Smooth muscle cell (in vitro differentiated cells): ENCODE measurements at regions not wholly inside any gene's neighbourhood (a gene's known extent, or its start where the extent isn't known, plus 50 kb on each side); places are given as distances from the start of the nearest gene placed in this dataset.

Experiments used
- DNase-seq: peaks from one replicate; lab custom pipeline; 2025; ENCODE audit not compliant: unreplicated experiment; lab: John Stamatoyannopoulos, UW
- H2AFZ ChIP-seq: fragments of 200-600 bp; sonication (generic); 2 replicates; pipeline ENCODE4 v1.6.0; 2016; ENCODE audit warnings: antibody characterized with exemption, low read depth, mild to moderate bottlenecking
- H3F3A ChIP-seq: fragments of 200-600 bp; sonication (generic); 2 replicates; pipeline ENCODE4 v1.6.0; 2017; ENCODE audit warnings: antibody characterized with exemption, low read depth
- H3K27ac ChIP-seq: fragments of 200-600 bp; sonication (generic); 2 replicates; pipeline ENCODE4 v1.5.1; 2016; ENCODE audit warnings: low read depth, mild to moderate bottlenecking
- H3K27me3 ChIP-seq: fragments of 200-600 bp; sonication (generic); 2 replicates; pipeline ENCODE4 v1.6.1; 2016; ENCODE audit warnings: low read depth, mild to moderate bottlenecking
- H3K36me3 ChIP-seq: fragments of 200-600 bp; sonication (generic); 2 replicates; pipeline ENCODE4 v1.5.1; 2016; ENCODE audit warnings: low read depth
- H3K4me1 ChIP-seq: fragments of 200-600 bp; sonication (generic); 2 replicates; pipeline ENCODE4 v1.5.1; 2016; ENCODE audit warnings: low read depth
- H3K4me2 ChIP-seq: fragments of 200-600 bp; sonication (generic); 2 replicates; pipeline ENCODE4 v1.6.0; 2016; ENCODE audit warnings: mild to moderate bottlenecking
- H3K4me3 ChIP-seq: fragments of 200-600 bp; sonication (generic); 2 replicates; pipeline ENCODE4 v1.5.1; 2016; ENCODE audit warnings: mild to moderate bottlenecking
- H3K79me2 ChIP-seq: fragments of 200-600 bp; sonication (generic); 2 replicates; pipeline ENCODE4 v1.6.0; 2016; ENCODE audit warnings: low read depth, mild to moderate bottlenecking
- H3K9ac ChIP-seq: fragments of 200-600 bp; sonication (generic); 2 replicates; pipeline ENCODE4 v1.6.0; 2016; ENCODE audit warnings: low read depth
- H3K9me3 ChIP-seq: fragments of 200-600 bp; sonication (generic); replicated peaks from 2 replicates; pipeline ENCODE4 v1.5.1; 2016; ENCODE audit warnings: low read depth
- H4K20me1 ChIP-seq: fragments of 200-600 bp; sonication (generic); 2 replicates; pipeline ENCODE4 v1.6.0; 2016; ENCODE audit warnings: low read depth
- CTCF ChIP-seq: fragments of 200-600 bp; sonication (generic); IDR thresholded peaks from 2 replicates; pipeline ENCODE4 v1.5.1; 2017; ENCODE audit warnings: borderline replicate concordance, mild to moderate bottlenecking, antibody characterized with exemption; ENCODE audit not compliant: insufficient read depth, poor library complexity, severe bottlenecking
- WGBS: methylation state at CpG from one replicate; pipeline ENCODE4 v1.1.7; 2016; ENCODE audit warnings: low lambda C conversion rate; 5-methylcytosine and 5-hydroxymethylcytosine counted together

- Histone ChIP-seq H3K9me3 (no peaks in the 10 kb centered on the region), H2AFZ (no peak overlapping the region), H3K4me3 (no peak overlapping the region), H4K20me1 (no peaks in the 10 kb centered on the region), H3K79me2 (no peaks in the 10 kb centered on the region), H3K36me3 (no peaks in the 10 kb centered on the region), H3K4me2 (no peak overlapping the region), H3K27ac (no peak overlapping the region), H3K9ac (no peak overlapping the region), H3F3A (no peaks in the 10 kb centered on the region), H3K4me1 (no peaks in the 10 kb centered on the region), H3K27me3 (no peaks in the 10 kb centered on the region)
- TF ChIP-seq CTCF: no peak
- no peak for DNase-seq
Observed at GRCh38 chr13:72208112-72208645, 341.2 kb upstream of the DACH1 start.

- H3K27ac ChIP-seq: no peak overlapping the region
- no peak overlapping the region for H3K9ac ChIP-seq
- no peak overlapping the region for H3K4me2 ChIP-seq
- no peaks in the 10 kb centered on the region for H3K27me3 ChIP-seq
- no peaks in the 10 kb centered on the region for H4K20me1 ChIP-seq
- H3K9me3 ChIP-seq: no peaks in the 10 kb centered on the region
- TF ChIP-seq CTCF: no peak
- no peaks in the 10 kb centered on the region for H3F3A ChIP-seq
- no peaks in the 10 kb centered on the region for H3K36me3 ChIP-seq
- no peak overlapping the region for H2AFZ ChIP-seq
- no peaks in the 10 kb centered on the region for H3K79me2 ChIP-seq
- no peak for DNase-seq
- WGBS: 35% methylated on average over 1 of the region's 1 CpG
- H3K4me3 ChIP-seq: no peak overlapping the region
- no peaks in the 10 kb centered on the region for H3K4me1 ChIP-seq
Observed at GRCh38 chr13:72205773-72206172, 338.8 kb upstream of the DACH1 start.

- no peak for DNase-seq
Observed at GRCh38 chr13:72204291-72204690, 337.3 kb upstream of the DACH1 start.

More at GRCh38 chr13:72204291-72204690, 337.3 kb upstream of the DACH1 start:
- Histone ChIP-seq H2AFZ (no peak overlapping the region), H4K20me1 (no peaks in the 10 kb centered on the region), H3K4me2 (no peak overlapping the region), H3K9me3 (no peaks in the 10 kb centered on the region), H3K27me3 (no peaks in the 10 kb centered on the region), H3K4me1 (no peaks in the 10 kb centered on the region), H3F3A (no peaks in the 10 kb centered on the region), H3K36me3 (no peaks in the 10 kb centered on the region), H3K27ac (no peak overlapping the region), H3K79me2 (no peaks in the 10 kb centered on the region), H3K4me3 (no peak overlapping the region), H3K9ac (no peak overlapping the region)
- 89% methylated on average over 2 of the region's 2 CpGs for WGBS
- TF ChIP-seq CTCF: no peak
